ENCODE measurements at regions not wholly inside any gene's neighbourhood (a gene's known extent, or its start where the extent isn't known, plus 50 kb on each side); places are given as distances from the start of the nearest gene placed in this dataset.

- no peak for DNase-seq (ENCODE audit: insufficient read length, low spot score)
- no peak for FAIRE-seq
Observed at GRCh38 chr4:166460769-166461550, 587.9 kb downstream of the TLL1 start.

- FAIRE-seq (no peak), DNase-seq (ENCODE audit: insufficient read length, low spot score) (no peak)
Observed at GRCh38 chr4:166481055-166481454, 608.0 kb downstream of the TLL1 start.

- FAIRE-seq = no peak
- no peak for DNase-seq (ENCODE audit: insufficient read length, low spot score)
Observed at GRCh38 chr4:166481739-166482138, 608.7 kb downstream of the TLL1 start.

- no peak for DNase-seq (ENCODE audit: insufficient read length, low spot score)
- no peak for FAIRE-seq
Observed at GRCh38 chr4:166482758-166483157, 609.7 kb downstream of the TLL1 start.

- DNase-seq (ENCODE audit: insufficient read length, low spot score) = no peak
- FAIRE-seq = no peak
Observed at GRCh38 chr4:166491635-166492034, 618.6 kb downstream of the TLL1 start.

- no peak for DNase-seq (ENCODE audit: insufficient read length, low spot score)
- FAIRE-seq = no peak
Observed at GRCh38 chr4:166493924-166494345, 620.9 kb downstream of the TLL1 start.

- DNase-seq (ENCODE audit: insufficient read length, low spot score) (no peak), FAIRE-seq (no peak)
Observed at GRCh38 chr4:166498546-166498945, 625.5 kb downstream of the TLL1 start.

GRCh38 chr4:166499820-166500219 lies 626.8 kb downstream of the TLL1 start:
- no peak for DNase-seq (ENCODE audit: insufficient read length, low spot score)

GRCh38 chr4:166501941-166502382 lies 628.9 kb downstream of the TLL1 start:
- DNase-seq (ENCODE audit: insufficient read length, low spot score) (peak; percentile 1), FAIRE-seq (no peak)

More at GRCh38 chr4:166499820-166500219, 626.8 kb downstream of the TLL1 start:
- no peak for FAIRE-seq

- DNase-seq (ENCODE audit: insufficient read length, low spot score) = no peak
Observed at GRCh38 chr4:166502660-166503059, 629.6 kb downstream of the TLL1 start.

GRCh38 chr4:166506051-166506450 lies 633.0 kb downstream of the TLL1 start:
- FAIRE-seq = no peak
- DNase-seq (ENCODE audit: insufficient read length, low spot score) = no peak

More at GRCh38 chr4:166502660-166503059, 629.6 kb downstream of the TLL1 start:
- FAIRE-seq = no peak

- FAIRE-seq (no peak), DNase-seq (ENCODE audit: insufficient read length, low spot score) (no peak)
Observed at GRCh38 chr4:166512267-166512666, 639.2 kb downstream of the TLL1 start.

- FAIRE-seq = no peak
- DNase-seq (ENCODE audit: insufficient read length, low spot score) = no peak
Observed at GRCh38 chr4:166518315-166518714, 645.3 kb downstream of the TLL1 start.

- DNase-seq (ENCODE audit: insufficient read length, low spot score) (no peak), FAIRE-seq (no peak)
Observed at GRCh38 chr4:166518776-166519175, 645.7 kb downstream of the TLL1 start.

- DNase-seq (ENCODE audit: insufficient read length, low spot score) = no peak
- FAIRE-seq = no peak
Observed at GRCh38 chr4:166519774-166520173, 646.7 kb downstream of the TLL1 start.

- no peak for FAIRE-seq
- DNase-seq (ENCODE audit: insufficient read length, low spot score) = no peak
Observed at GRCh38 chr4:166527500-166527899, 654.5 kb downstream of the TLL1 start.

GRCh38 chr4:166531703-166532102 lies 658.7 kb downstream of the TLL1 start:
- no peak for DNase-seq (ENCODE audit: insufficient read length, low spot score)
- no peak for FAIRE-seq

- no peak for FAIRE-seq
Observed at GRCh38 chr4:166535865-166536264, 662.8 kb downstream of the TLL1 start.

GRCh38 chr4:166538491-166539005 lies 665.5 kb downstream of the TLL1 start:
- no peak for DNase-seq (ENCODE audit: insufficient read length, low spot score)
- FAIRE-seq = no peak

More at GRCh38 chr4:166535865-166536264, 662.8 kb downstream of the TLL1 start:
- no peak for DNase-seq (ENCODE audit: insufficient read length, low spot score)

GRCh38 chr4:166546009-166546408 lies 673.0 kb downstream of the TLL1 start:
- DNase-seq (ENCODE audit: insufficient read length, low spot score) = no peak
- FAIRE-seq = no peak

GRCh38 chr4:166577639-166578038 lies 656.7 kb downstream of the SPOCK3 start:
- DNase-seq (ENCODE audit: insufficient read length, low spot score) (no peak), FAIRE-seq (no peak)

- DNase-seq (ENCODE audit: insufficient read length, low spot score) (no peak), FAIRE-seq (no peak)
Observed at GRCh38 chr4:166585491-166585890, 648.8 kb downstream of the SPOCK3 start.
